Calu3 (cell line): ENCODE measurements at regions not wholly inside any gene's neighbourhood (a gene's known extent, or its start where the extent isn't known, plus 50 kb on each side); places are given as distances from the start of the nearest gene placed in this dataset.

ENCODE experiments used
- BruUV-seq: library from RNA; stranded (reverse); fragments of 400-500 nt; replicated peaks from 2 replicates; lab custom pipeline; 2021; lab: Mats Ljungman, UMichigan
- CTCF ChIA-PET: fragments of 300-600 bp; sonication (Branson Sonifier 250); formaldehyde crosslinking; loops from one replicate; lab custom pipeline; 2022; ENCODE audit warnings: antibody characterized with exemption; lab: Charles Lee
- DNase-seq: peaks from one replicate; pipeline ENCODE4 v3.0.0; 2022
- H3K27ac Mint-ChIP-seq: one replicate; pipeline ENCODE4 v1.8.0; 2022; ENCODE audit warnings: mixed read lengths; ENCODE audit not compliant: unreplicated experiment
- H3K27me3 Mint-ChIP-seq: one replicate; pipeline ENCODE4 v1.8.0; 2022; ENCODE audit warnings: mixed read lengths; ENCODE audit not compliant: unreplicated experiment
- H3K36me3 Mint-ChIP-seq: one replicate; pipeline ENCODE4 v1.8.0; 2022; ENCODE audit warnings: mild to moderate bottlenecking, moderate library complexity, mixed read lengths; ENCODE audit not compliant: insufficient read depth, unreplicated experiment
- H3K4me1 Mint-ChIP-seq: one replicate; pipeline ENCODE4 v1.8.0; 2022; ENCODE audit warnings: mild to moderate bottlenecking, low read depth, mixed read lengths; ENCODE audit not compliant: unreplicated experiment
- H3K4me3 Mint-ChIP-seq: one replicate; pipeline ENCODE4 v1.8.0; 2022; ENCODE audit warnings: mild to moderate bottlenecking, low read depth, moderate library complexity, mixed read lengths; ENCODE audit not compliant: unreplicated experiment
- H3K9me3 Mint-ChIP-seq: one replicate; pipeline ENCODE4 v1.8.0; 2022; ENCODE audit warnings: low read depth, mixed read lengths; ENCODE audit not compliant: unreplicated experiment
- intact Hi-C: fragments of 100-400 bp; cut with micrococcal nuclease; formaldehyde crosslinking; loops from one replicate; pipeline ENCODE4 v1.10.0; 2022; ENCODE audit not compliant: unreplicated experiment
- TF ChIP-seq, protein P1 (sequence below): fragments of 200-600 bp; IDR thresholded peaks from one replicate; pipeline ENCODE4 v1.8.0; 2022; ENCODE audit warnings: antibody characterized with exemption; ENCODE audit not compliant: unreplicated experiment

DNA sequence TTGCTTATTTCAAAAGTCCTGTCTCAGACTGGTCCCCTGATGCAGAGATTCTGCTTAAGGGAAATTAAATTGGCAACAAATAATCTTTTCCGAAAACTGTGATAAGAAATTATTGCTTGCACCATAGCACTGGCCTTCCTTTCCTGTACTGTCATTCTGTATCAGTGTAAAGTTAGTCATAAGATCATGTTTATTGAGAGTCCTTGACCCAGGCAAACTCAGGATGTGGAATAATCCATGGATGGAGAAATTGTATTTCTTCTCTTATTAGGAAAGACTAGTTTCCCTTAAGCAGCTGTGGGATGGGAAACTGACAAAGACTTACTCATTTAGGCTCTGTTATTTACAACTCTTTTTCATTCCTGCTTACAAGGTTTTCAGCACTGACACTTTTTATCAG, 83.0 kb upstream of the RANBP6 start:
- no peak for DNase-seq

DNA sequence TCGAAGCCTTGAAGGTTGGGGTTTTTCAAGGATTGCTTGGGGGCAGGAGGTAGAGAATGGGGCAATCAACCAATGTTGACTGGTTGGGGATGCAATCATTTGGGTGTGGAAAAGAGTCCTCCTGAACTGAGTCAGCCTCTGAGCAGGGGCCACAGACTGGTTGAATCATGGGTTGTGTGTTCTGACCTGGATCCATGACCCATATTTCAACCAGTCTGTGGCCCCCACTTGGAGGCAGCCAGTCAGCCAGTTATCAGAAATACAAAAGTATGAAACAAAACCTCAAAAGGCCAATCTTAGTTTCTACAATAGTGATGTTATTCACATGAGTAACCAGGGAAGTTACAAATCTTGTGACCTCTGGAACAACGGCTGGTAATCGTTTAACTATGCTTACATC, 81.4 kb upstream of the RANBP6 start:
- peaks cover 8% of the 10 kb centered on the region for H3K4me1 Mint-ChIP-seq
- DNase-seq, result no peak
- H3K27me3 Mint-ChIP-seq, result no peaks in the 10 kb centered on the region
- BruUV-seq, result no TSS peak
- H3K27ac Mint-ChIP-seq, result no peak overlapping the region
- no peaks in the 10 kb centered on the region for H3K36me3 Mint-ChIP-seq
- intact Hi-C loops, result no loop called here
- CTCF ChIA-PET, result no interaction called here
- peaks cover 4% of the 10 kb centered on the region for H3K9me3 Mint-ChIP-seq
- no peak overlapping the region for H3K4me3 Mint-ChIP-seq
- TF ChIP-seq, protein P1, sequence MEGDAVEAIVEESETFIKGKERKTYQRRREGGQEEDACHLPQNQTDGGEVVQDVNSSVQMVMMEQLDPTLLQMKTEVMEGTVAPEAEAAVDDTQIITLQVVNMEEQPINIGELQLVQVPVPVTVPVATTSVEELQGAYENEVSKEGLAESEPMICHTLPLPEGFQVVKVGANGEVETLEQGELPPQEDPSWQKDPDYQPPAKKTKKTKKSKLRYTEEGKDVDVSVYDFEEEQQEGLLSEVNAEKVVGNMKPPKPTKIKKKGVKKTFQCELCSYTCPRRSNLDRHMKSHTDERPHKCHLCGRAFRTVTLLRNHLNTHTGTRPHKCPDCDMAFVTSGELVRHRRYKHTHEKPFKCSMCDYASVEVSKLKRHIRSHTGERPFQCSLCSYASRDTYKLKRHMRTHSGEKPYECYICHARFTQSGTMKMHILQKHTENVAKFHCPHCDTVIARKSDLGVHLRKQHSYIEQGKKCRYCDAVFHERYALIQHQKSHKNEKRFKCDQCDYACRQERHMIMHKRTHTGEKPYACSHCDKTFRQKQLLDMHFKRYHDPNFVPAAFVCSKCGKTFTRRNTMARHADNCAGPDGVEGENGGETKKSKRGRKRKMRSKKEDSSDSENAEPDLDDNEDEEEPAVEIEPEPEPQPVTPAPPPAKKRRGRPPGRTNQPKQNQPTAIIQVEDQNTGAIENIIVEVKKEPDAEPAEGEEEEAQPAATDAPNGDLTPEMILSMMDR, result no peak

More for the DNA sequence above, 83.0 kb upstream of the RANBP6 start:
- H3K4me1 Mint-ChIP-seq, result peaks cover 8% of the 10 kb centered on the region
- no peak overlapping the region for H3K27ac Mint-ChIP-seq
- H3K27me3 Mint-ChIP-seq, result no peaks in the 10 kb centered on the region
- TF ChIP-seq, protein P1, result no peak
- intact Hi-C loops, result no loop called here
- peaks cover 4% of the 10 kb centered on the region for H3K9me3 Mint-ChIP-seq
- H3K4me3 Mint-ChIP-seq, result no peak overlapping the region
- BruUV-seq, result no TSS peak
- CTCF ChIA-PET, result no interaction called here
- no peaks in the 10 kb centered on the region for H3K36me3 Mint-ChIP-seq

DNA sequence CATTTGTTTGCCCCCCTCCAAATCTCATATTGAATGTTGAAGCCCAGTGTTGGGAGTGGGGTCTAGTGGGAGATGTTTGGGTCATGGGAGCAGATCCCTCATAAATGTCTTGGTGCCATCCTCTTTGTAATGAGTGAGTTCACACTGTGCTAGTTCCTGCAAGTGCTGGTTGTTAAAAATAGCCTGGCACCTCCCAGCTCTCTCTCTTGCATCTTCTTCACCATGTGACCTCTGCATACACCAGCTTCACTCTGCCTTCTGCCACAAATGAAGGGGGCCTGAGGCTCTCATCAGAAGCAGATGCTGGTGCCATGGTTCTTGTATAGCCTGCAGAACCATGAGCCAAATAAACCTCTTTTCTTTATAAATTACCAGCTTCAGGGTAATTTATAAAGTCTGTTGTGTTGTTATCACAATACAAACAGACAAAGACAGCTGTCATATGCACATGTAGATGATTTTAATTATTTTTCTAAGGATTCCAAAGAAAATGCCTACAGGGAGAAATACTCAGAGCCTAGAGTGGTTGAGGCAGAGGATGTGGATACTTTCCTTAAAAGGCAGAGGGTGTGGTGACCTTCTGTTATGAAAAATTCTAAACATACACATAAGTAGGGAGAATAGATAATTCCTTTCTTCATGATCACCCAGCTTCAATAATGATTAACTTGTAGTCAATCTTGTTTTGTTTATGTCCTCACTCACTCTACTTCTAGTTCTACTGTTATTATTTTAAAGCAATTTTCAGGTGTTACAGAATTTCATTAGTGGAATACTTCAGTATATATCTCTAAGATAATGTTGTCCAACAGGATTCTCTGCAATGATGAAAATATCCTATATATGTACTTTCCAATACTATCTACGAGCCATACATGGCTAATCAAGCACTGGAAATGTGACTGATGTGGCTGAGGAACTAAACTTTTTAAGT, 75.1 kb upstream of the RANBP6 start:
- Mint-ChIP-seq H3K9me3 (peaks cover 6% of the 10 kb centered on the region), H3K36me3 (no peaks in the 10 kb centered on the region), H3K4me3 (no peak overlapping the region), H3K27ac (peak overlapping the region; percentile 36), H3K4me1 (peaks cover 25% of the 10 kb centered on the region), H3K27me3 (no peaks in the 10 kb centered on the region)
- DNase-seq, result no peak
- intact Hi-C loops, result no loop called here
- CTCF ChIA-PET, result interaction anchor here (0.8 kb wide), 1 partner anchor 16 kb away, joined by 3 read pairs; no protein-coding TSS in a partner anchor
- TF ChIP-seq, protein P1, result no peak
- no TSS peak for BruUV-seq

DNA sequence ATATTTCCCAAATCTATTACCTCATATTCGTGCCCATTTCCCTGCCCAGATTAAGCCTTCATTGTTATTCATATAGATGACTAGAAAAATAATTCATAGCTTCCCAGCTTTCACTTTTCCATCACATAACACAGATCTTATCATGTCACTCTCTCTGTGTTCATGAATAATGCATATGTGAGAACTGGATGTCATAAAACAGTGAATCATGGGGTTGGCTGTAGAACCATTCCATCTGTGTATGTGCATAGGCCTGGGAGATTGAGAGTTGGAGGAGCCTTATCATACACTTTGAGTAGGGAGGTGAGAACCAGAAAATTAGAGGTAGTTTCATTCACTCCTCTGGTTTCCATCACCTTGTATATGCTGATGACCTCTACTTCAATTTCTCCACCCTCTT, 73.9 kb upstream of the RANBP6 start:
- Mint-ChIP-seq H3K9me3 (peaks cover 6% of the 10 kb centered on the region), H3K36me3 (no peaks in the 10 kb centered on the region), H3K27me3 (no peaks in the 10 kb centered on the region), H3K4me1 (peaks cover 20% of the 10 kb centered on the region), H3K4me3 (no peak overlapping the region), H3K27ac (no peak overlapping the region)
- TF ChIP-seq, protein P1, result no peak
- CTCF ChIA-PET, result no interaction called here
- no TSS peak for BruUV-seq
- intact Hi-C loops, result no loop called here
- DNase-seq, result no peak
